Dermis microvascular lymphatic vessel endothelial cell (primary cell): ENCODE measurements at regions not wholly inside any gene's neighbourhood (a gene's known extent, or its start where the extent isn't known, plus 50 kb on each side); places are given as distances from the start of the nearest gene placed in this dataset.
"Not testable (repeated sequence)": the region's sequence is repeated elsewhere in the genome, so short reads cannot be mapped to it uniquely, and the experiment has no call there.

ENCODE experiments used
- DNase-seq, 2 donors: peaks; one replicate each; pipeline versions ENCODE4 v3.0.0 to v3.0.0-alpha.2; 2010; ENCODE audit warnings: low read depth in 2 of 2

DNA sequence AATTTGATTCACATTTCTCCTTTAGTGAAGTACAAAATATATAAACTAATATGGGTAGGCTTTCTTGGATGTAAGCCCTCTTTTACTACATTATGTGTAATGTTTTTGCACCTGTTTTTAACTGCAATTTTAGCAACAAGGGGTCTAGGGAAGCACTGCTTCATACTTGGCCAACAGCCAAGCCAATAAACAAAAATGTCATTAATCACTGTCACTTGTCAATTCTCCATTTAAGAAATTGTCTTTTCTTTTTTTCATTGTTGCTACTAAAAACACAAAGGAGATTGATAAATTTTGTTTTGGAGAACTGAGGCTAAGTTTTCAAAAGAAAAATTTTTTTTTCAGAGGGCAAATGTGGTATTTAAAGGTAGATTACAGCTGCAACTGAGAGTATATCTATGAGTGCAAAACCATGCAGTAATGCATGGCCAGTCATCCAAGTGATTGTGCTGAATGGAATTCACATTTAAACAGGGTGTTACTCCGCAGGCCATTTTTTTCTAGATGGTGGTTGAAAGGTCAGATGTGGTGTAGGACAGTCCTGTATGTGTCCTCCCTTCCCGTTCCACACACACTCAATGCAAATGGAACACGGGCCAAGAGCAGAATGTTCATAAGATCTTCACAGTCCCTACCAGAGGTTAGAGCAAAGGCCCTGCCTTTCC lies 503.0 kb upstream of the LMO3 start:
- no peak for DNase-seq

DNA sequence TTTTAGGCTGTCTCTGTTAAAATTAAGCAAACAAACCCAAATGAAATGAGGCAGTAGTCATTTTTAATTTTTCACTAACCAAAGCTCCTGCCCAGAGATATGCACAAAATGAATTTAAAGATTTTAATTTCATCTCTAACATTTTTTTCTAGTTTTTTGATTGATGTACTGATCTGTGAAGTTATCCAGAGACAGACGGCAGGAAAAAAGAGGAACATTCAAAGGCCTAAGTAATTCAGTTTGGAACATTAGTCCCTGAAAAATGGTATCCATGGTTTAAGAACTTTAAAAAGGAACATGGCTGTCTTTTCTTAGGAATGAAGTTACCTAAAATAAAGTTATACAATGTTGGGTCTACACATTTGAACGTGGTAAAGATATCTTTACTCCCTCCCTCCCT lies 498.8 kb upstream of the LMO3 start:
- DNase-seq = no peak

DNA sequence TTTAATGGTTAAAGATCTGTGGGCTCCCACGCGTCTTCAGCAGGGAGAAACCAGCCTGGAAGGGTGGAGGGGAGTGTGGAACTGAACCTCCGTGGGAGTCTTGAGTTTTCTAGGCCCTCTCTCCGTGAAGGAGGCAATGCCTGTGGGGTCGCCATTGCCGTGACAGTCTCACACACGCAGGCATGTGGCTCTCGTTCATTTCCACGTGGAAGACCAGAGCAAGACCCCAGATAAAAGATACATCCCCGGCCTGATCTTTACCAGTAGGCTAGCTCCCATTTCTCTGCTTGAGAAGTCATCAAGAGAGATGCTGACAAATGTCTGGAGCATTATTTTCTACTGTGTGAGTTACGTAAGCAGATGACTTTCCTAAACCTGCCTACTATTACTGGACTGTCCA lies 491.7 kb upstream of the LMO3 start:
- no peak for DNase-seq

DNA sequence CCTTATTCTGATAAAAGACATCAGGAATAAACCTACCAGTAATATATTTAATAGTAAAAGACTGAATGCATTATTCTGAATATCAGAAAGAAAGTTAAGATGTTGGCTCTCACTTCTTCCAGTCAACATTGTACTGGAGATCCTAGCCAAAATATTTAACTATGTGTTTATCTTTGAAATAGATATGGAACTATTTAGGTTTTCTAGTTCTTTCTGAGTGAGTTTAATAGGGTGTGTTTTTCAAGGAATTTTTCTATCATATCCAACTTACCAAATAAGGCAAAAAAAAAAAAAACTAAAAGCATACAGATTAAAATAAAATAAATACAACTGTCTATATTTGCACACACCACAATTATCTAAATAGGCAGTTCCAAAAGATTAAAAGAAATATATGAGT lies 478.9 kb upstream of the LMO3 start:
- DNase-seq = no peak

DNA sequence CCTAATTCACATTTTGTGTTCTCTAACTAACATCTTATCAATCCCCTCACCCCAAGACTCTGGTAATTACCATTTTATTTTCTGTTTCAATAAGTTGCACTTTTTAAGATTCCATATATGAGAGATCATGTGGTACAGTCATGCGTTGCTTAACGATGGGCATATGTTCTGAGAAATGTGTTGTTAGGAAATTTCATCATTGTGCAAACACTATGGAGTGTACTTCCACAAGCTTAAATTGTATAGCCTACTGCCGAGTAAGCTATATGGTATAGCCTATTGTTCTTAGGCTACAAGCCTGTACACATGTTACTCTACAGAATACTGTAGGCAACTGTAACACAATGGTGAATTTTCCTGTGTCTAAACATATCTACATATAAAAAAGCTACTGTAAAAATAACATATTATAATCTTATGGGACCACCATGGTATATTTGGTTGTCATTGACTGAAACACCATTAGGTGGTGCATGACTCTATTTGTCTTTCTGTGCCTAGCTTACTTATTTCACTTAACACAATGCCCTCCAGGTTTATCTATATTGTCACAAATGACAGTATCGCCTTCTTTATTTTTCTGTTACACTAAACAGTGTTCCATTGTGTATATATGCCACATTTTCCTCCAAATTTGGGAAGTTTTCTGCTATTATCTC lies 473.4 kb upstream of the LMO3 start:
- DNase-seq = no peak

DNA sequence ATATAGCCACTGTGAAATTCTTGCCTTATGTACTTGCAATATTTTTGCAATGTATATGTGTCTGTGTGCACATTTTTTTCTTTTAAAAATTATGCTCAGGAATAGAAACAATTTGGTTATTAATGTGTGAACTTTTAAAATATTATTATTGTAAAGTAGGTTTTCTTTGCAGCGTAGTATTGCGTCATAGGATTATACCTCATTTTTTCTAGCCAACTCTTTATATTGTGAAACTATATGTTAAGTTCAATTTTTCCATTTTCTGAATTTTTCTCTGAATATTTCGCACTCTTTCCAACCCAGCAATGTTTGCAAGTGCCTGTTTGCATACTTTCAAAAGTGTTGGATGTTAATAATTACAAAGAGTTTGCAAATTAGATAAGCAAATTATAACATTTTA lies 471.6 kb upstream of the LMO3 start:
- no peak for DNase-seq

DNA sequence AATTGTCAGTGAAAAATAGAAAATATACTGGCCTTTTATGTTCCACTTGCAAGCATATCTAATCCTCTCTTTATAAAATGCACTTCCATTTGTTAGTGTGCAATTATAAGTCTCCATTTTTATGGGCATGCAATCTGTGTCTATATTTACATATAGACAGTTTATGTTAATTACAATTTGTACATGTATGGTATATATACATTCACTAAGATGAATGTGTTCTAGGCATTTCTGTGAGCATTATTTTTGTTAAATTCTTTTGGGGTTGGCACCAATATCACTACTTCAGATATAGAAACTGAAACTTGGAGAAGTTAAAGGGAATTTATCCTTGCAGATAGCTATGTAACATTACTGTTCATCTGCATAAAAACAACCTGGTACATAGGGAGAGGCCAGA lies 470.8 kb upstream of the LMO3 start:
- no peak for DNase-seq

DNA sequence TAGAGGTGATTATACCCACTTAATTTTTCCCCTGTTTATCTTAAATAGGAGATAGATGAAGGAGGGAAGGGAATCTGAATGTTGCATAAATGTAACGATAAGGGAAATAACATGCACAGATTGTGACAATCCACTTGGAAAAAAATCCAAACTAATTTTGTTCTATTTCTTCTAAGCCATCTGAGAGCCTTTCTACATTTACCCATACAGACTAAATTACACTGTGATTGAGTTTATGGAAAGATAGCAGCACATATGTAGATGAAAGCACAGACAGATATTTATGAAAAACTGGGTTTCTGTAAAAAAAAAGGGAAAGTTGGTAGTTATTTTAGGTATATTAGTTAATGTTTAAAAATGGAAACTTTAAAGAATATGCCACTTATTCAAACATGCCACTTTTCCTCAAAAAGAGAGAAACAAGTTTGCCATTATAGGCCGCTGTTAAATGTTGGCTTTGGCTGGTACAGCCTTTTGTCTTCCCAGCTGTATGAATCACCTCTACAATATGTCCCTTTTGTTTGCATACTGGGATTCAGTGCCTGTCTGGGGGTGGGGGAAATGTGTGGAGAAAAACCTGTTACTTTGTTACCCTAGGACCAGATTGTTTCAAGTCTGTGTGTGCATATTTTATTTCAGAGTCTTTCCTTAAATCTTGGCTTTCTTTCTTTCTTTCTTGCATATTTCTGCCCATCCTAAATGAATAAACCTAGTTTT lies 470.2 kb upstream of the LMO3 start:
- no peak for DNase-seq

DNA sequence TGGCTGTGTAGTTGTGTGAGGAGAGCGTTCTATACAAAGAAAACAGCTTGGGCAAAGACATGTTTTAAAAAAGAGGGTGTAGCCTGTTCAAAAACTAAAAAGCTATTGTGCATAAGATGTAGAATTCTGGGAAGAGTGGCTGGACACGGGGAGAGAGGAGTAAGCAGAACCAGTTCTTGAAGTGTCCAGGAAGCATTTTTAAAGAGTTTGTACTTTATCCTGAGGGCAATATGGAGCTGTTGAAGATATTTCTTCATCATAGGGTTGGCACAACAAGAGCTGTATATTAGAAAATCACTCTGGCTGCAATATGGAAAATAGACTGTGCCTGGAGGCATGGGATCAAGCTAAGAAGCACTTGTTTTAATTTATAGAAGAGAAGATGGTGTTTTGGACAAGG lies 458.9 kb upstream of the LMO3 start:
- DNase-seq = no peak

DNA sequence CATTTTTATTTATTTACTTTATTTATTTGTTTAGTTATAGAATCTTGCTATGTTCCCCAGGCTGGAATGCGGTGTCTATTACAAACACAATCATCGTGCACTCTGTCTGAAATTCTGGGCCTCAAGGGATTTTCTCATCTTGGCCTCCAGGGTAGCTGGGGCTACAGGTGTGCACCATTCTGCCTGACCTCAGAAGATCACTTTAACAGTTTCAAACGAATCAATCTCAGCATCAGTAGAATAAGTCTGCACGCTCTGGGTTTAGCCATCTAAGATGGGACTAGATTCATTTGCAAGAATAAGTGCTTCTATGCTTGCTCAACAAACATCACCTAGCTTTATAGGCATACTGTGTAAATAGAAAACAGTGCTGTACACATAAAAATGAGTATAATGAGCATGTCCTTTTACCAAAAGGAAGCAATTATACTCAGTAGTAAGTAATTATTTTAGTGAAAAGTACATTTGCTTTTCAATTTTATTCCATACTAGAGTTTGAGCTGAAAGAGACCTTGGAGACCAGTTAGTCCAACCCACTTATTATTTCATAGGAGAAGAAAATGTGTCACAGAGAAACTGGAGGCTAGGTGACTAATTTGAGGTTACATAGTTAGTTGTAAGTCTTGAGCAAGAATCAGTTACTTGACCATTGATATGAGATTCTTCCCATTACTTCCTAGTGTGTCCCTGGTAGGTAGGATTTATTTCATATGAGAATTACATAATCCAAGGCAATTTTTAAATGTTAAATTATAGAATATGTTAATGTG lies 456.5 kb upstream of the LMO3 start:
- no peak for DNase-seq

DNA sequence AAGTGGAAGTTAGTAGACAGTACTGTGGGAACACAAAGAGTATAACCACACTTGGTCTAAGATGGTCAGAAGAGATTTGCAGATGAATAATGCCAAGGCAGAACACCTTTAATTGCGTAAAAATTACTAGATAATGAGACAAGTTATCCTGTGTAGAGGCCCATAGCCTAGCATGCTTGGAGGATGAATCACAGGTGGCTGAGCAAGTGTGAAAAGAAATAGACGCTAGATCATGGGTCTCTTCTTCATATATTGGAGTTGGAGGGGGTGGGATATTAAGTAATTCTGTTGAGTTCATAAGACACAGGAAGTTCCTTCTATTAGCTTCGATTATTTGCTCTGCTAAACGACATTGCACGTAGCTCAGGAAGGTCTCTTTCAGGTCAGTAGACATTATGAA lies 454.3 kb upstream of the LMO3 start:
- no peak for DNase-seq

DNA sequence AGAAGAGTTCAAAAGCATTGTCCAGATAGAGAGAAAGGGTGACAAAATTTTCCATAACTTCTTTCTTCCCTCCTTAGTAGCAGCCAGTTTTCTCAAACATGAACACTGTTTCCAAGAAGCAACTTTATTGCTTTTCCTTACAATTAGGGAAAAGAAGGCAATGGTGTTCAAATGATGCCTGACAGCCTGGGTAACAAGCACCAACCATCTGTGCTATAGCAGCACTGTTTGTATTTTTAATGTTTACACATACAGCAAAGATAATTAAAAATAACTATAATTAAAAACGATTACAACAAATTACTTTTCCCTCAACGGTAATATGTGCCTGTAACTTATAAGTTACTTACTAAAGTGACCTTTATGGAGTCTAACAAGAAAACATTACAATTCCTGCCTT lies 450.6 kb upstream of the LMO3 start:
- DNase-seq = no peak

DNA sequence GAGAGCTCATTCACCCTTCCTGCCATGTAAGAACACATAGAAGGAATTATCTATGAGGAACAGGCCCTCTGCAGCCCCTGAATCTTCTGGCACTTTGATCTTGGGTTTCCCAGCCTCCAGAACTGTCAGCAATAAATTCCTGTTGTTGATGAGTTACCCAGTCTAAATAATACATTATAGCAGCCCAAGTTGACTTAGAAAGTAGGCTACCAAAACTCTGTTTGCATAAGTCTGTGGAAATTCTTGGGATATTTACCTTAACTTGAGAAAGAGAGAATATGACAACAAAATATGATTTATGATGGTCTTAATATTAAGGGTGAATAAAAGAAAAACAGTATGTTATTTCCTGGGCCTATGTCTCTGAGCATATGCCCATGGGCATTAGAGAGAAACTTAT lies 433.0 kb upstream of the LMO3 start:
- no peak for DNase-seq

DNA sequence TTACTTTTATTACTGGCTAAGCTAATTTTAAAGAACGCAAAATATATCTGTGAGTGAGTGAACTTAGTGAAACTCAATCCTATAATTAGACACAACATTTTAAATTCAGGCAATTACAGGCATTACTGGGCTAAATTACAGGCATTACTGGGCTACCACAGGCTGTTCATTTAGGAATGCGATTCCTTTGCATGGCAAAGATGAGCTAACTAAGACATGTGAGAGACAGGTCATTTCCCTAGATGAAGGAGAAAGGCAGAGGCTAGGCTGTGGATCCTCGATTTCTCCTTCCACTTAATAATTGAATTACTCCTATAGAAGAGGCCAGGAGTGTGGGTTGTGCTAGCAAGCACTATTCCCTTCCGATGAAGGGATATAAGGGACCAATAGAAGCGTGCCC lies 429.4 kb upstream of the LMO3 start:
- DNase-seq = no peak

DNA sequence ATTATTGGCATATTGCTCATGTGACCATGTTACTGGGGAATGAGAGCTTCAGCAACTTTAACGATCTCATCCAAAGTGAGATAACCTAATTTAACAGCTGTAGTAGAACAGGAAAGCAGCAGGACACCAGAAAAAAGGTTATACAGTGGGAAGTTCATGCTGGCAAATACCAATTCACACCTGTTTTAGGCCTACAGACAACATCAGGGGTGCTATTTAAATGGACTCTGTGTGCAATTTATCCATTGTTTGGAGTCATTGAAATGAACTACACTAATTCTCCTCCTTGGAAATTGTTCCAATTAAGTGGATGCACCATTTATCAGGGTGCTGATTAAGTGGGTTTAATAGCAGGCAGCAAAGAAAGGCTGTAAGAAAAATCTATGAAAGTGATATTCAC lies 424.4 kb upstream of the LMO3 start:
- no peak for DNase-seq

DNA sequence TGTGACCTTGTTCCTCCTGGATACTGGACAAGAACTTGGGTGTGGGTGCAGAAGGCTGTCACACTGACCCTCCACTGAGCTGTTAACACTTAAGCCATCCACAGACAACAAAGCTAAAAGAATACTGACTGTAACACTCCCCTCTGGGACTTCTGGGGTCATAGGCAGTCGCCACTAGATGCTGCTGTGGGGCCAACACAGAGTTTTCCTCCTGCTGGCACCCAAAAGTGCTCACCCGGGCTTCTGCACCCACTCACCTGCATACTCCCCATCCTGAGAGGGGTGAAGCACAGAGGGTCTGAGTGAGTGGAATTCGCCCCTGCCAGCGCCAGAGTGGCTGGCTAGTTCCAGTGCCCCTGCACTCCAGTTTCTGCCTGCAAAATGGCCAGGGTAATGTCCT lies 422.4 kb upstream of the LMO3 start:
- DNase-seq = no peak

DNA sequence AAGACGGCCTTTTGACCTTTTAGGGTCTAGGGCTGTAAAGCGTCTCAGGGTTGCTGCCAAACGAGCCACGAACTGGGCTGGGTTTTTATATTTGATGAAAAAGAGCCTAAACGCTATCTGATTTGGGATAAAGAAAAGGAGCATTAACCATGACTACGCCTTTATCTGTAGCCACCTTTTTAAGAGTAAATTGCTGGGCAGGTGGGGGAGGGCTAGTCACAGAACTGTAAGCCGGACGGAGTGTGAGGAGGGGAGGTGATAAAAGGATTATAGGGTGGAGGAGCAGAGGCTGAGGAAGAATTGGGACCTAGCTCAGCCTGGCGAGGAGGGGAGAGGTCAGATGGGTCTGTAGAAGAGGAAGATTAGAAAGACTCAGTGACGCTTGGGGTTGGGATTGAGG lies 419.5 kb upstream of the LMO3 start:
- not testable (repeated sequence) for DNase-seq

DNA sequence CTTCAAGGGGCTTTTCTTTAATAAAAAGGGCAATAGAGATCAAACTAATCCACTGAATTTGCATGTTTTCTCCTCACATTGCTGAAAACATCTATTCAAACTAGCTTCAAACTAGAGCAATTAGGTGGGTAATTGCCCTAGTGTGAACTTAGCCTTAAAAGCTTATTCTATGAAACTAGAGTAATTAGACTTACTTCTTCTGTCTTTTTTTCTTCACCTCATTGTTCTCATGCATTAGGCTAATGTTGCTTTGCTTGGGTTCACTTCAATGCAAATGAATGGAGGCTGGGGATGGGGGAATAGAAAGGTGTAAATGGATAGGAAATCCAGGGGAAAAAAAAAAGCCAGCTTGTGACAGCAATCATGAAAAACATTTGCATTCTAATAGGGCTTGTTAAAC lies 414.8 kb upstream of the LMO3 start:
- DNase-seq = no peak

DNA sequence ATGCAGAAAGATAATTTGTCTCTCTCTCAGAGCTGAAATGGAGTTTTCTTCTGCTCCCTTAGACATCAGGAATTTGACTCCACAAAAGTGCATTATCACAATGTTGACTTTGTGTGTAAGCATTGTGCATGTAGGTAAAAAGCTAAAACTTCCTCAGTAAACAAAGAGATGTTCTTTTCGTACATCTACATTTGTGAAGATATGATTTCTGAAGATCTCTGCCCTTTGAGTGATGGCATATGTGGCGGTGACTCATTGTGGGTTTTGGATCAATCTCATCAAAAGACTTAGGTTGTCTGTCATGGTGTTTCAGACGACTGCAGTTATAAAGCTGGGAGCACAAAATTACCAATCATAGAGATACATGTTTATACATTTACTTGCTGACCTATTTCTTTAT lies 411.4 kb upstream of the LMO3 start:
- DNase-seq = no peak

DNA sequence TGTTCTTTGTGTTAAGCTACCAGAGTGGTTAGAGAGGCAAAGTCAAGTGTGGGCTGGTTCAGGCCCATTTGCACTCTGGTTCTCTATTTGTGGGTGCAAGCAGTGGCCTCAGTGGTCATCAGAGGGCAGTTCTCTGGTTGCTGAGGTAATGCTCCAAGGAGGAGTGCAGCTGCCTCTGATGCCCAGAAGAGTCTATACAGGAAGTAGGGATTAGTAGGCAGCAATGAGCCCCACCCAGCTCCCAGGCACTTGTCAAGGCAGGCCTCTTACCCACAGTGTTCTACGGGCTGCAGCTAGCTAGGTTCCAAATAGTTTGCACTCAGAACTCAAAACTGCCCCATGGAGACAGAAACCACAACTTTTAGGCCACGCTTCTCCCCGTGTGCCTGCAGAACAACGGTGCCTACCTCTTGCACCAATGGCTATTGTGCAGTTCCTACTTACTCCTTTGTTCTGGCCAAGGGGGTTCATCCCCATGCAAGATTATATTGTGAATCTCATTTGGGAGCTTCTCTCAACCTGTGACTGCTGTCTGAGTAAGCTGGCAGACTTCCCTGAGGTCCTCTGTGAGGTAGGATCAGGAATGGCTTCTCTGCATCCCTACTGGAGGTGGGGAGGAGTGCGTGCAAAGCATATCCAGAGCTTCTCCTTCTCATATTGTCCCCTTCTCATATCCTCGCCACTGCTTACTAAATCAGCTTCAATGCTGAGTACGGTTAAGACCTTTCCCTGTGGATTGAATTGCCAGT lies 410.3 kb upstream of the LMO3 start:
- no peak for DNase-seq

DNA sequence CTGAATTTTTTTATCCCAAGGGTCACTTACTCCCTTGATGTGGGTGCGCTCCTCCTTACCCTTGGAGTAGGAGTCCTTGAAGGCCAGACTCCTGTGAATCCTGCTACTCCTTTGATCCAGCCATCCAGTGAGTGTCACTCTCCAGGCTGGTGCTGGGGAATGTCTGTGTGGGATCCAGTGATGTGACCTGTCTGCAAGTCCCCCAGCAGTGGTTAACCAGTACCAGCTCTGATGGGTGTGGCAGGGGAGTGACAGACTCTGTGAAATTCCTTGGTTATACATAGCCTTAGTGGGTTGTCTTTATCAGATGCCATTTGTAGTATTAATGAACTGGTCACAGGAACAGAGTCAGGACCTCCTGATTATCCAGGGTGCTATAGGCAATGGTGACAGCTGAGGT lies 409.5 kb upstream of the LMO3 start:
- no peak for DNase-seq
